ENCODE measurements at regions not wholly inside any gene's neighbourhood (a gene's known extent, or its start where the extent isn't known, plus 50 kb on each side); places are given as distances from the start of the nearest gene placed in this dataset.

DNA sequence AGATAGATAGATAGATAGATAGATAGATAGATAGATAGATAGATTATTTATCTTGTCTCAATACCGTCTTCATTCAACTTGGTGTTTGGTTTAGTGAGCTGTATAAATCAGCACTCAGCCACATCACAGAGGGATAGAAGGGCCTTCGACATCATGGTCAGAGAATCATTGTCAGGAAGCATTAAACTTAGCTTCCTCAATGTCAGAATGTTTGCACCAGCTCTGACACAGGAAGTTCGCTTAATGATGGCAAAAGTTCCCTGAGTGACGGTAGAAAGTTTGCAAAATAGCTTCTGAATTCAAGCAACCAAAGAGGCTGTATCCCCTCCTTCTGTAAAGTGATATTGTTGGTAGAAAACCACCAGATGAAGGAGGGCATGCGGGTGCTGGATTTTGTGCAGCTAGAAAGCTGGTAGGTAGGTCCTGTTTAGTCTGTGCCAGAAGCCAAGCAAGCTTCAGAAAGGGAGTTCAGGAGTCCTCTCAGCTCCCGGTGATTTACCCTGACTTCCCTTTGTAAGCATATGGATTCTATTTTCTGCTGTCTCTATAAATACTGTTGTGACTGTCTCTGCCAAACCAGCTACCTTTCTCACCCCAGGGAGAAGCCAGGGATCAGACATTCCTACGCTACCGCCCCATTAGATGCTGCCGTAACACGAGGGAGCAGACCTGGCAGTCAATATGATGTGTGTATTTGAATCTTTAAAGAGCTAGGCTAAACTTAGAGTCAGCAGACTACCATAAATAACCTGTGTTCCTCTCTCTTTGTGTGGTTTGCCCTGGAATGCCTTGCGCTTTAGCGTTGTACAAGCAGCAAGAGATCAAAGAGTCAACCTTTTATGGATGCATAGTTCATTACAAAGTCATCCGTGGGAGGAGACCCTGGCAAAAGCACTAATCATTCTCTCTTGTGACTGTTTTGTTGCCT, 200.5 kb upstream of the KIAA1217 start:
- TF ChIP-seq, protein P1, sequence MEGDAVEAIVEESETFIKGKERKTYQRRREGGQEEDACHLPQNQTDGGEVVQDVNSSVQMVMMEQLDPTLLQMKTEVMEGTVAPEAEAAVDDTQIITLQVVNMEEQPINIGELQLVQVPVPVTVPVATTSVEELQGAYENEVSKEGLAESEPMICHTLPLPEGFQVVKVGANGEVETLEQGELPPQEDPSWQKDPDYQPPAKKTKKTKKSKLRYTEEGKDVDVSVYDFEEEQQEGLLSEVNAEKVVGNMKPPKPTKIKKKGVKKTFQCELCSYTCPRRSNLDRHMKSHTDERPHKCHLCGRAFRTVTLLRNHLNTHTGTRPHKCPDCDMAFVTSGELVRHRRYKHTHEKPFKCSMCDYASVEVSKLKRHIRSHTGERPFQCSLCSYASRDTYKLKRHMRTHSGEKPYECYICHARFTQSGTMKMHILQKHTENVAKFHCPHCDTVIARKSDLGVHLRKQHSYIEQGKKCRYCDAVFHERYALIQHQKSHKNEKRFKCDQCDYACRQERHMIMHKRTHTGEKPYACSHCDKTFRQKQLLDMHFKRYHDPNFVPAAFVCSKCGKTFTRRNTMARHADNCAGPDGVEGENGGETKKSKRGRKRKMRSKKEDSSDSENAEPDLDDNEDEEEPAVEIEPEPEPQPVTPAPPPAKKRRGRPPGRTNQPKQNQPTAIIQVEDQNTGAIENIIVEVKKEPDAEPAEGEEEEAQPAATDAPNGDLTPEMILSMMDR (IDR thresholded peaks at IDR 0.05; ENCODE audit: borderline replicate concordance, extremely low read depth, low read length, poor library complexity, severe bottlenecking) = no peak
- TF ChIP-seq EZH2 (IDR thresholded peaks at IDR 0.05; ENCODE audit: borderline replicate concordance, low read depth, low read length, severe bottlenecking) = no peak

Data from DND-41 (cell line).